ENCODE measurements at regions not wholly inside any gene's neighbourhood (a gene's known extent, or its start where the extent isn't known, plus 50 kb on each side); places are given as distances from the start of the nearest gene placed in this dataset.
A peak's percentile ranks its signal among the peaks of the same experiment; 100 is the strongest.

GRCh38 chrX:15947648-15948317 lies 93.2 kb upstream of the AP1S2 start:
- H3K27ac ChIP-seq (ENCODE audit: insufficient read depth, low read depth, low read length): no peak overlapping the region
- ChIA-PET CTCF (no interaction called here), POLR2A (no interaction called here)
- H4K20me1 ChIP-seq (replicated peaks; ENCODE audit: control insufficient read depth, extremely low read depth, insufficient read depth, low read length): no peaks in the 10 kb centered on the region
- H3K4me2 ChIP-seq (ENCODE audit: insufficient read depth, low read length): peak overlapping the region; percentile 11
- H3K36me3 ChIP-seq (ENCODE audit: control insufficient read depth in 2 of 2, extremely low read depth in 1 of 2, insufficient read depth in 2 of 2, low read length in 2 of 2): no peaks in the 10 kb centered on the region
- FAIRE-seq: peak; percentile 87
- H3K9me1 ChIP-seq (replicated peaks; ENCODE audit: control insufficient read depth, extremely low read depth, insufficient read depth, low read length): no peaks in the 10 kb centered on the region
- H3K4me1 ChIP-seq (ENCODE audit: control insufficient read depth, extremely low read depth, insufficient read depth, low read length): peaks cover 14% of the 10 kb centered on the region
- peak; percentile 45 for DNase-seq (ENCODE audit: low read depth, low spot score)
- TF ChIP-seq JUN (IDR thresholded peaks at IDR 0.05; ENCODE audit: borderline replicate concordance, insufficient read depth, insufficient read length, low read depth): no peak
- TF ChIP-seq MYC (IDR thresholded peaks at IDR 0.05; ENCODE audit: low read depth, low read length): no peak
- TF ChIP-seq EZH2 (IDR thresholded peaks at IDR 0.05; ENCODE audit: borderline replicate concordance, low read depth, low read length, severe bottlenecking): no peak
- peak; percentile 54 for TF ChIP-seq GATA2 (IDR thresholded peaks at IDR 0.05; ENCODE audit: insufficient read depth, insufficient read length, low read depth, low read length)
- H3K9me3 ChIP-seq (replicated peaks; ENCODE audit: control insufficient read depth, insufficient read depth, low read length): no peaks in the 10 kb centered on the region
- dilution Hi-C loops (cut with MboI; ENCODE audit: extremely low pct_ligation_motif_present, low sequenced_read_pairs): no loop called here
- BruUV-seq (replicated peaks): no TSS peak
- intact Hi-C loops (cut with micrococcal nuclease): no loop called here
- H3K79me2 ChIP-seq (ENCODE audit: control insufficient read depth, insufficient read depth, low read length): no peaks in the 10 kb centered on the region
- no peak overlapping the region for H3K9ac ChIP-seq (replicated peaks; ENCODE audit: extremely low read depth, insufficient read depth, low read length)
- H3K4me3 ChIP-seq (replicated peaks in 1 of 3; ENCODE audit: insufficient read depth in 1 of 3, low read depth in 1 of 3, low read length in 3 of 3): no peak overlapping the region
- H3K27me3 ChIP-seq (ENCODE audit: control insufficient read depth in 2 of 2, insufficient read depth in 2 of 2, low read length in 2 of 2): no peaks in the 10 kb centered on the region
- no peak overlapping the region for H2AFZ ChIP-seq (ENCODE audit: low read depth, low read length)

GRCh38 chrX:15946783-15947580 lies 92.4 kb upstream of the AP1S2 start:
- FAIRE-seq (peak; percentile 67), DNase-seq (ENCODE audit: low read depth, low spot score) (no peak)
- dilution Hi-C loops (cut with MboI; ENCODE audit: extremely low pct_ligation_motif_present, low sequenced_read_pairs): no loop called here
- no peak overlapping the region for H3K27ac ChIP-seq (ENCODE audit: insufficient read depth, low read depth, low read length)
- no peaks in the 10 kb centered on the region for H3K79me2 ChIP-seq (ENCODE audit: control insufficient read depth, insufficient read depth, low read length)
- no peak for TF ChIP-seq FOS (IDR thresholded peaks at IDR 0.05; ENCODE audit: borderline replicate concordance, insufficient read depth, low read length)
- no peak for TF ChIP-seq POLR2AphosphoS5 (IDR thresholded peaks at IDR 0.05; ENCODE audit: insufficient read depth, low read depth, low read length)
- TF ChIP-seq MYC (IDR thresholded peaks at IDR 0.05; ENCODE audit: low read depth, low read length): no peak
- no peak for TF ChIP-seq POLR2A (IDR thresholded peaks at IDR 0.05; ENCODE audit: low read depth, low read length)
- TF ChIP-seq MAX (IDR thresholded peaks at IDR 0.05; ENCODE audit: insufficient read depth, insufficient read length): no peak
- no peak for TF ChIP-seq JUN (IDR thresholded peaks at IDR 0.05; ENCODE audit: borderline replicate concordance, insufficient read depth, insufficient read length, low read depth)
- TF ChIP-seq EZH2 (IDR thresholded peaks at IDR 0.05; ENCODE audit: borderline replicate concordance, low read depth, low read length, severe bottlenecking): no peak
- TF ChIP-seq CTCF (IDR thresholded peaks at IDR 0.05; ENCODE audit: extremely low read depth in 1 of 2, insufficient read depth in 1 of 2, low read depth in 1 of 2, low read length in 2 of 2): no peak
- no peak for TF ChIP-seq GATA2 (IDR thresholded peaks at IDR 0.05; ENCODE audit: insufficient read depth, insufficient read length, low read depth, low read length)
- intact Hi-C loops (cut with micrococcal nuclease): no loop called here
- H2AFZ ChIP-seq (ENCODE audit: low read depth, low read length): no peak overlapping the region
- no TSS peak for BruUV-seq (replicated peaks)
- POLR2A ChIA-PET: no interaction called here
- CTCF ChIA-PET: no interaction called here
- H3K27me3 ChIP-seq (ENCODE audit: control insufficient read depth in 2 of 2, insufficient read depth in 2 of 2, low read length in 2 of 2): no peaks in the 10 kb centered on the region
- no peaks in the 10 kb centered on the region for H4K20me1 ChIP-seq (replicated peaks; ENCODE audit: control insufficient read depth, extremely low read depth, insufficient read depth, low read length)
- no peaks in the 10 kb centered on the region for H3K36me3 ChIP-seq (ENCODE audit: control insufficient read depth in 2 of 2, extremely low read depth in 1 of 2, insufficient read depth in 2 of 2, low read length in 2 of 2)
- H3K4me2 ChIP-seq (ENCODE audit: insufficient read depth, low read length): peak overlapping the region; percentile 11
- no peaks in the 10 kb centered on the region for H3K9me3 ChIP-seq (replicated peaks; ENCODE audit: control insufficient read depth, insufficient read depth, low read length)
- no peak overlapping the region for H3K4me3 ChIP-seq (replicated peaks in 1 of 3; ENCODE audit: insufficient read depth in 1 of 3, low read depth in 1 of 3, low read length in 3 of 3)
- H3K9ac ChIP-seq (replicated peaks; ENCODE audit: extremely low read depth, insufficient read depth, low read length): no peak overlapping the region
- no peaks in the 10 kb centered on the region for H3K9me1 ChIP-seq (replicated peaks; ENCODE audit: control insufficient read depth, extremely low read depth, insufficient read depth, low read length)
- peaks cover 14% of the 10 kb centered on the region for H3K4me1 ChIP-seq (ENCODE audit: control insufficient read depth, extremely low read depth, insufficient read depth, low read length)
